GM12872 (cell line): ENCODE measurements at regions not wholly inside any gene's neighbourhood (a gene's known extent, or its start where the extent isn't known, plus 50 kb on each side); places are given as distances from the start of the nearest gene placed in this dataset.

Source experiments
- CTCF ChIP-seq: IDR thresholded peaks from 3 replicates; pipeline ENCODE4 v1.5.1; 2011; ENCODE audit warnings: low read depth, mild to moderate bottlenecking, low read length, moderate library complexity; ENCODE audit not compliant: insufficient read depth

- no peak for TF ChIP-seq CTCF
Measured at GRCh38 chr7:122200888-122201287, 56.8 kb upstream of the AASS start.

- no peak for TF ChIP-seq CTCF
Measured at GRCh38 chr7:122199171-122199570, 55.1 kb upstream of the AASS start.

GRCh38 chr7:122198581-122198980 is 54.5 kb upstream of the AASS start:
- no peak for TF ChIP-seq CTCF
